ENCODE measurements at regions not wholly inside any gene's neighbourhood (a gene's known extent, or its start where the extent isn't known, plus 50 kb on each side); places are given as distances from the start of the nearest gene placed in this dataset.
"Not testable (repeated sequence)": the region's sequence is repeated elsewhere in the genome, so short reads cannot be mapped to it uniquely, and the experiment has no call there.

DNA sequence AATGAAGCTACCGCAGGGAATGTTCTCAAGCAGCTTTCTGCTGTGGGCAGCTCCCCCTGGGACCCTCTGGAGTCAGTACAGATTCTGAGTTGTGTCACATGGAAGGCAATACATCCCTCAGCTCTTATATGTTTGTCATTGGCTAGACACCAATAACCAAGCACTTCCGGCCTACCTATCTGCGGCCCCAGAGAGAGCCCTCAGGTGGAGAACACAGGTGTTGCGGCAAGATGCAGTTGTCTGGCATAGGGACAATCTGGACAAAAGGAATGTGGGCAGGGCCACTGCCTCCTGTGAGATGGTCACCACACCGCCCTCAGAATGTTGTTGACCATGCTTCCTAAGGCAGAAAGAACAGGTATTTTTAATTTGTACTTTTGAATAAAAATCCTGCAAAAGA lies 118.7 kb downstream of the BRMS1L start:
- DNase-seq (ENCODE audit: low read depth, low spot score): no peak

DNA sequence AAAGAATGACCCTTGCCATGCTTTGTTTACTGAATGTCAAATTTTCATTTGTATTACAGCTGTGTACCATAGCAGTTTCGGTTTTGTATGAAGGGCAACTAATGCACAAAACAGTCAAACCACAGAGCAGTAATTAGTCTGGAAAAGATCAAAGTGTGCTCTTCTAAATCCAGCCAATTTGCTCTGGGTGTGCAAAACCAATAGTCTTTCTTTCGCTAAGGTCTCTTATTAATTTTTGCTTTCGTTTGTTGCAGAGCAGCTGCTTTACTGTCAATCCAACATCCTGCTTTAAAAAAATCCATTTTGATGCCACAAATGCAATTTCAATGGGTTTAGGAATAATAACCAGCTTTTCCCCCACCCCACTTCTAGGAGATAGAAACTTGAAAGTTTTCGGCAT lies 114.2 kb downstream of the BRMS1L start:
- no peak for DNase-seq (ENCODE audit: low read depth, low spot score)

DNA sequence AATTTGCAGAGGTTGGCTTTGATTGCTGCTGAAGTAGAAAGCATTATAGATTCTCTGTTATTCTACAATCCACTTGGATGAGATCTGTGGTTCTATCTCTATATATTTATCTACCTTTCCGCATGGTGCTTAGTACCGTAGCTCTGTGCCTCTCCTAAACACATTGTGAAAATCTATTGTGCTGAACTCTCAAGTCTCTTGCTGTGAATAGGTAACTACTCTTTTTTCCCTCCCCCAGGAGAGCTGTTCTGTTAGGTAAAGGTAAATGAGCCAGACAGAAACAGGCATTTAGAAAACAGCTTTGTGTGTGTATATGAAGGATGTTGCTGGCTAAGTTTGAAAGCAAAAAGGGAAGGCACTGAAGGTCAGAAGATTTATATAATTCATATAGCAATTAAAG lies 112.6 kb downstream of the BRMS1L start:
- DNase-seq (ENCODE audit: low read depth, low spot score): no peak

DNA sequence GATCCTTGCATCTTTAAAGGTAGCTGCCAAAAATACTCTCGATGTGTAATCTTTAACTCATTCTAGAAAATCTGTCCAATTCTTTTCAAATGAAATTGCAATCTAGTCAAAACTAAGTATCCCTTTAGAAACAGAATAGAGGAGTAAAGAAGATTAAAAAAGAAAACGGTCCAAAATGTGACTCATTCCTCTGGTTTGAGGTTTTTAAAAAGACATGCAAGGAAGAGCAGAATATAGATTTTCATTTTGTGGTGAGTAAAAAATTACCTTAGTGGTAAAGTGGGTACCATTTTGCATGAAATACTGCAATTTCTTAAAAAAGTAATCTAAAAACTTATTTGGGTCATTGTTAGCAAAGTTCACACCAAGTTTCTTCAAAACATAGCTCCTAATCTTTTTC lies 108.4 kb downstream of the BRMS1L start:
- DNase-seq (ENCODE audit: low read depth, low spot score): no peak

DNA sequence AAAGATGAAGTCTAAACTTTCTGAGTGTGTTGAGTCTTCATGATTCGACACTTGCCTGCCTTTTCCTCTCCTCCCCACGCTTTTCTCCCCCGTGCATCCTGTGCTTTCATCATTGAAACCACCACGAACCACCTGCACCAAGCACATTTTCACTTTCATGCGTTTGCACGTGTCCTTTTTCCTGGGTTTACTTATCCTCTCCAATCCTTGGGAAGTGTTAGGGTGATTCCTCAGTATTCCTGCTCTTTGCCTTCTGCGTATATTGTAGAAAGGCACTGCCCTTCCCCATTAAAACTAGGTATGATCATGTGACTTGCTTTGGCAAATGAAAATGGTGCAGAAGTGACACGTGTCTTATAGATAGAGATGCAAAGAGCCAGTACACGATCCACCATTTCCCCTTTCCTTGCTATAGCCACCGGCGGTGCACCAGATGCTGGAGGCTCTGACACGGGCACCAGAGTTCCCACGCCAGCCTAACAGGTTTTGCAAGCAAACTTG lies 106.6 kb downstream of the BRMS1L start:
- DNase-seq (ENCODE audit: low read depth, low spot score): no peak

DNA sequence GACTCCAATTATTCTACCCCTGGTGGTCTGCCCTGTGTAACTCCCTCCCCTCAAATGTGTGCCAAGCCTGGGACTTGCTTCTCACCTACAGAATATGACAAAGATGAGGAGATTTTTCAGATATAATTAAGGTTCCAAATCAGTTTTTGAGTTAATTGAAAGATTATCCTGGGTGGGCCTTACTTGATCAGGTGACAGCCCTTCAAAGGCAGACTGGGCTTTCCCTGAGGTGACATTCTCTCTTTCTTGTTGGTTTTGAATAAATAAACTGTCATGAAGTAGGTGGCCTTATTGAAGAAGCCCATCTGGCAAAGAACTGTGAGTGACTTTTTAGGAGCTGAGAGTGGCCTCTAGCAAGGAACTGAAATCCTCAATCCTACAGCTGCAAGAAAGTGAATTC lies 106.0 kb downstream of the BRMS1L start:
- DNase-seq (ENCODE audit: low read depth, low spot score): no peak

DNA sequence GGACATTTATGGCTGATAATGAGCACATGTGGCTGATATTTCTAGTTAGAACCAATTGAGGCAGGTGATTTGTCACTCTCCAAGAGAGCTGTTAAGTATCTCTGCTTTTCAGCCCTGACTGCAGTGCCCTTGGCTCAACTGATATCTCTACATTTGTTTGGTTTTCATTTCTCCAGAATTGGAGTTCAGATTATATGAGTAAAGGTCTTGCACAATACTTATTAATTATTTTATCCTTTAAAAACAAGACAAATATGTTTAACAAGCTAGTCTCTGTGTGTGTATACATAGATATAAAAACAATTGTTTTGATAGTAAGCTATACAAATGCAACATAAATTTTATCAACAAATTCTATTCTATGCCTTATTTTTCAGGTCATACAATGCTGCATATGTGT lies 105.2 kb downstream of the BRMS1L start:
- no peak for DNase-seq (ENCODE audit: low read depth, low spot score)

DNA sequence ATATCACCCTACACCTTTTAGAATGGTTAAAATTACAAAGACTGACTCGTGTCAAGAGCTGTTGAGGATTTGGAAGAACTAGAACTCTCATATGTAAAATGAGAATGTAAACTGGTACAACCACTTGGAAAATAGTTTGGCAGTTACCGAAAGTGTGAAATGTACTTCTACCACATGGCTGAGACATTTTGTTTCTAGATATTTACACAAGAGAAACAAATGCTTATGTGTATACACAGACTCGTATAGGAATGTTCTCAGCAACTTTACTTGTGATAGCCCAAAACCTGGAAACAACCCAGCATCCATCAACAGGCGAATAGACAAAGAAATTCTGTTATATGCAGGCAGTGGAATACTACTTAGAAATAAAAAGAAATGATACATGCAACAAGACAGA lies 103.0 kb downstream of the BRMS1L start:
- DNase-seq (ENCODE audit: low read depth, low spot score): no peak

DNA sequence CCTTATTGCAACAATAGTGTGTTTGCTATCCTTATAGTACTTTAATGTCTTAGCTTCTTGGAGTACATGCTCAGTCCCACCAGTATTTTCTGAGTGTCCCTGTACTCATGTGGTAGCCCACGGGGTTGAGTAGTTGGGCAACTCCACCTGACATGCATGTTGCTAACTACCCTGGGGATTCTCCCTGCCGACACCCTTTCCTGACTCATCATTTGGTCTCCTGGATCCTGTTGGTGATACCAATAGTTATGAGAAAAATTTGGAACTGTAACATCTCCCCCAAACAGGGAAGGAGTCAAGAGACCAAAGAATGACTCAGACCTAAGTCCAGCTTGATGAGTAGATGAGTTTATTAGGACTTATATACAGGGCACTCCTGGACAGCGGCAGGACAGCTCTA lies 101.6 kb downstream of the BRMS1L start:
- DNase-seq (ENCODE audit: low read depth, low spot score): no peak

DNA sequence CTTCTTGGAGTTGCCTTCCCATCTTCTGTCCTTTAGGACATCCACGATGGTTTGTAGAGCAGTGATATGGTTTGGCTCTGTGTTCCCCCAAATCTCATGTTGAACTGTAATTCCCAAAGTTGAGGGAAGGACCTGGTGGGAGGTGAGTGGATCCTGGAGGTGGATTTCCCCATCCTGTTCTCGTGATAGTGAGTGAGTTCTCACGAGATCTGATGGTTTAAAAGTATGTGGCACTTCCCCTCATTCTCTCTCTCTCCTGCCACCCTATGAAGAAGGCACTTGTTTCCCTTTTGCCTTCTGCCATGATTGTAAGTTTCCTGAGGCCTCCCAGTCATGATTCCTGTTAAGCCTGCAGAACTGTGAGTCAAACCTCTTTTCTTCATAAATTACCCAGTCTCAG lies 99.2 kb downstream of the BRMS1L start:
- DNase-seq (ENCODE audit: low read depth, low spot score): no peak

DNA sequence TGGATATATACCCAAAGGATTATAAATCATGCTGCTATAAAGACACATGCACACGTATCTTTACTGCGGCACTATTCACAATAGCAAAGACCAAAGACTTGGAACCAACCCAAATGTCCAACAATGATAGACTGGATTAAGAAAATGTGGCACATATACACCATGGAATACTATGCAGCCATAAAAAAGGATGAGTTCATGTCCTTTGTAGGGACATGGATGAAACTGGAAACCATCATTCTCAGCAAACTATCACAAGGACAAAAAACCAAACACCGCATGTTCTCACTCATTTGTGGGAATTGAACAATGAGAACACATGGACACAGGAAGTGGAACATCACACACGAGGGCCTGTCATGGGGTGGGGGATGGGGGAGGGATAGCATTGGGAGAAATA lies 96.5 kb downstream of the BRMS1L start:
- DNase-seq (ENCODE audit: low read depth, low spot score): not testable (repeated sequence)

DNA sequence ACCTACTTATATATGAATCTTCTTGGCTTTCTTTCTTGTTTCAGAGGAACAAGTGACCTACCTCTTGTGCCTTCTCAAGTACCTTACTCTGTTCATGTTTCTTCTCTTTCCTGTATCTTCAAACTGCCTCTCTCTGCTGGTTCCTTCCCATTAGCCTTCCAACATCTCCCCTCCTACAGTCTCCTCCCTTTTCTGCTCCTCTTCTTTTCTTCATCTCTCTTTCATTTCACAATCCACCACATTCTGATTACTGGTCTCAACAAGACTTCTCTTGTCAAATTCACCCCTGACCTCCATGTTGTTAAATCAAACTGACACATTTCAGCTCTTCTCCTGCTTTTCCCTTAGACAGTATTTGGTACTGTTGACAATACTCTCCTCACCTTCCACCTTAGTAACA lies 95.6 kb downstream of the BRMS1L start:
- DNase-seq (ENCODE audit: low read depth, low spot score): no peak

Measured in brain pericyte (primary cell).